ENCODE measurements at regions not wholly inside any gene's neighbourhood (a gene's known extent, or its start where the extent isn't known, plus 50 kb on each side); places are given as distances from the start of the nearest gene placed in this dataset.

GRCh38 chr21:22885079-22885478, 1886.9 kb downstream of the NCAM2 start:
- ATAC-seq (no peak), DNase-seq (no peak)
- intact Hi-C loops (cut with DNase I, micrococcal nuclease), result no loop called here

GRCh38 chr21:22885614-22886013, 1887.4 kb downstream of the NCAM2 start:
- ATAC-seq (no peak), DNase-seq (no peak)

GRCh38 chr21:22889445-22889844, 1891.2 kb downstream of the NCAM2 start:
- DNase-seq, result no peak
- intact Hi-C loops (cut with DNase I, micrococcal nuclease), result no loop called here
- ATAC-seq, result no peak

More at GRCh38 chr21:22885614-22886013, 1887.4 kb downstream of the NCAM2 start:
- intact Hi-C loops (cut with DNase I, micrococcal nuclease), result no loop called here

- ATAC-seq (no peak), DNase-seq (no peak)
- intact Hi-C loops (cut with DNase I, micrococcal nuclease), result no loop called here
These were observed 1892.4 kb downstream of the NCAM2 start for GRCh38 chr21:22890656-22891055.

- DNase-seq (no peak), ATAC-seq (no peak)
- intact Hi-C loops (cut with DNase I, micrococcal nuclease), result no loop called here
These were observed 1893.8 kb downstream of the NCAM2 start for GRCh38 chr21:22892028-22892427.

GRCh38 chr21:22892740-22893139, 1894.5 kb downstream of the NCAM2 start:
- no peak for ATAC-seq
- no peak for DNase-seq
- intact Hi-C loops (cut with DNase I, micrococcal nuclease), result no loop called here

GRCh38 chr21:22898051-22898665, 1899.9 kb downstream of the NCAM2 start:
- intact Hi-C loops (cut with DNase I, micrococcal nuclease), result no loop called here
- DNase-seq, result no peak
- no peak for ATAC-seq

- DNase-seq, result no peak
- ATAC-seq, result no peak
- intact Hi-C loops (cut with DNase I, micrococcal nuclease), result no loop called here
These were observed 1902.3 kb downstream of the NCAM2 start for GRCh38 chr21:22900490-22900889.

- no peak for ATAC-seq
- intact Hi-C loops (cut with DNase I, micrococcal nuclease), result no loop called here
- no peak for DNase-seq
These were observed 1905.6 kb downstream of the NCAM2 start for GRCh38 chr21:22903851-22904250.

- ATAC-seq, result no peak
- DNase-seq, result no peak
- intact Hi-C loops (cut with DNase I, micrococcal nuclease), result no loop called here
These were observed 1906.2 kb downstream of the NCAM2 start for GRCh38 chr21:22904385-22904784.

- no peak for DNase-seq
- intact Hi-C loops (cut with DNase I, micrococcal nuclease), result no loop called here
- ATAC-seq, result no peak
These were observed 1926.8 kb downstream of the NCAM2 start for GRCh38 chr21:22925032-22925431.

- ATAC-seq (no peak), DNase-seq (no peak)
- intact Hi-C loops (cut with DNase I, micrococcal nuclease), result no loop called here
These were observed 1929.3 kb downstream of the NCAM2 start for GRCh38 chr21:22927469-22927868.

GRCh38 chr21:22941779-22942490, 1943.7 kb downstream of the NCAM2 start:
- DNase-seq (no peak), ATAC-seq (no peak)
- intact Hi-C loops (cut with DNase I, micrococcal nuclease), result no loop called here

GRCh38 chr21:22955559-22955958, 1957.3 kb downstream of the NCAM2 start:
- ATAC-seq (no peak), DNase-seq (no peak)
- intact Hi-C loops (cut with DNase I, micrococcal nuclease), result no loop called here

GRCh38 chr21:22961258-22961657, 1963.0 kb downstream of the NCAM2 start:
- DNase-seq (no peak), ATAC-seq (no peak)
- intact Hi-C loops (cut with DNase I, micrococcal nuclease), result no loop called here

- intact Hi-C loops (cut with DNase I, micrococcal nuclease), result no loop called here
- no peak for ATAC-seq
These were observed 1967.4 kb downstream of the NCAM2 start for GRCh38 chr21:22965455-22966135.

GRCh38 chr21:22981819-22982218, 1983.6 kb downstream of the NCAM2 start:
- DNase-seq (no peak), ATAC-seq (no peak)
- intact Hi-C loops (cut with DNase I, micrococcal nuclease), result no loop called here

More at GRCh38 chr21:22965455-22966135, 1967.4 kb downstream of the NCAM2 start:
- no peak for DNase-seq

- ATAC-seq (no peak), DNase-seq (no peak)
- intact Hi-C loops (cut with DNase I, micrococcal nuclease), result no loop called here
These were observed 1994.9 kb downstream of the NCAM2 start for GRCh38 chr21:22993144-22993543.

GRCh38 chr21:22993822-22994574, 1995.8 kb downstream of the NCAM2 start:
- ATAC-seq, result no peak
- intact Hi-C loops (cut with DNase I, micrococcal nuclease), result no loop called here
- no peak for DNase-seq

- ATAC-seq, result no peak
- intact Hi-C loops (cut with DNase I, micrococcal nuclease), result no loop called here
- no peak for DNase-seq
These were observed 2005.7 kb downstream of the NCAM2 start for GRCh38 chr21:23003951-23004350.

Data from left colon (tissue), 2 donors.